CD4-positive, alpha-beta T cell treated with Interferon gamma for 1 hour (primary cell): ENCODE measurements at regions not wholly inside any gene's neighbourhood (a gene's known extent, or its start where the extent isn't known, plus 50 kb on each side); places are given as distances from the start of the nearest gene placed in this dataset.

Source experiments
- DNase-seq: peaks from one replicate; pipeline ENCODE4 v3.0.0-alpha.2; 2020

- DNase-seq = no peak
Observed at GRCh38 chr1:164932580-164932979, 373.6 kb downstream of the PBX1 start.

DNA sequence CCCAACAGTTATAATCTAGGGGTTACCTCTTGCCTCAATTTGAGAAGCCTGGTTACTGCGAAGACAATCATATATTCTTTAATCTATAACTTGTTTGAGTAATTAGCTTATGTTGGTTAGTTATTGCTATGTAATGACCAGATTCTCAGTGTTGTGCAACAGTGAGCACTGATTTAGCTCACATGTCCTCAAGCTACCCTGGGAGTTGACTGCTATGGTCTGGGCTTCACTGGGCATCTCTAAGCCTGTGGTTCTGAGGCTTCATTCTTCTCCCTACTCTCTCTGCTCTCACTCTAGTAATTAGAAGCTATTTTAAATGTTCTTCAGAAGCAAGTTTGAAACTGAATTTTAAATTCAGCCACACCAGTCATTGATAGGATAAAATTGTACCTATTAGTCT, 371.8 kb downstream of the PBX1 start:
- no peak for DNase-seq

DNA sequence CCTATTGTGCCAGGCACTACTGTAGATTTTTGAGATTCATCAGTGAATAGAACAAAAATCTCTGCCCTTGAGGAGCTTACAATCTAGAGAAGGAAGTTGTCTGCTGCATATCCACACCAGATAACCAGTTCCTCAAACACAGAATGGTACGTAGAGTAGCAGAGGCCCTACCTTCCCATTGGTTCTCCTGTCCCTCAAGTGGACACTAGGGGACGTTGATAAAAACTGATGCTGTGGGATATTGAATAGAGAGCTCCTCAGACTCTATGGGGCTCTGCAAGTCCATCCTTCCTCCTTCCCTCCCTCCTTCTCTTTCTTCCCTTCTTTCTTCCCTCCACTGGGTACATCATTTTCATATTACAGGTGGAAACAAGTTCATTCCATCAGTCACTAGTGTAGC, 371.3 kb downstream of the PBX1 start:
- DNase-seq = no peak

DNA sequence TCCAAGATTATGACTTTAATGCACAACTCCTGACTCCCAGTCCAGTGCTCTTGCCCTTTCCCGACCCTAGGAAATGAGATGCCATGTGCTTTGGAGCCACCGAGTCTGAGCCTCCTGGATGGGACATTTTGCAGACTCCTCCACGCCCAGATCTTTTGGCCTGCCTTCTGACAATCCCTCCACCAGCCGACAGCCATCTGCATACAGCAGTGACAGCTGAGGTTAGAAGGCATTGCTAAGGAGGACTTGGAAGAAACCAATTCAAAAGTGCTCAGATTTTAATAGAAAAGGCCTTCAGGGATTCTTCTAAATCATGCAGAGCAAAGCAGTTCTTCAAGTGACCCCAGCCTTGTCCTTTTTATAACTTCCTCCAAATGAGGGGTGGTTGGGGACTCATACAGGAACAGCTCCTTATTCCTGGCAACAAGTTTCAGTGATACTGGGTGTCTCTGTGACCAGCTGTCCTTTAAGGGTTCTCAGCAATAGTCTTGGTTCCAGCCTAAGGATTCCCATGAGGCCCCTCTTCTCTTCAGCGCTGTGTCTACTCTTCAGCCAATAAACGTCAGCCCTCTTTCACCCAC, 369.3 kb downstream of the PBX1 start:
- no peak for DNase-seq

DNA sequence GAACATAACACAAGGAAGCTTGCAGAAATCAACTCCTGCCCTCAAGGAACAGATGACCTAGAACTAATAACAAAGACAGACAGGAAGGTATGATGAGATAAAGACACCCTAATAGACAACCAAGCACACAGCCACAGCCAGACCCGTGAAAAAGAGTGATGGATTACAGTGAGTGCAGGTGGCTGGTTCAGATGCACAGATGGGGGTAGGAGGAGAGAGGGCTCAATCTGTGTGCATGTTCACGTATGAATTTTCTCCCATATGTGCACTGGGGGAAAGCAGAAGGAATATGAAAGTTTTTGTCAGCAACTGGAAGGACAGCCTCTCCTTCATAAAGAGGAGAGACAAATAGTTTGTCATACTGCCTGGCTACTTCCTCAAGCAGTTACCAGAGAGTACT, 367.1 kb downstream of the PBX1 start:
- DNase-seq = no peak

DNA sequence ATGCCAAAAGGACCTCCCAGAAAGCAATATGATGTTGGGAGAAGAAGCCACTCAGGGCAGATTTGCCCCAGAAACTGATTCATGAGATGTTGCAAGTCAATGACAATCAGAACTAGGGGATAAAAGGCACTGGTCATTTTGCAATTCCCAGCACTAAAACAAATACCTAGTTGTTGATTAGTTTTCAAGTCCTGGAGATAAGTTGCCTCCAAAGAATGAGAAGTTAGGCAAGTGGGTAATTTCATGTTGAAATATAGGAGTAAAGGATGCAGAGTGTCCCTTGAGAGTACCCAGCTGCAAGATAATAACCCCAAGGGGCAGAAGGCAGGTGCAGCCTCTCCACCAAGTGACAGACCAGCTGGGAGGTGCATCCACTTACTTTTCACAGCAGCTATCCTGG, 363.6 kb downstream of the PBX1 start:
- no peak for DNase-seq

DNA sequence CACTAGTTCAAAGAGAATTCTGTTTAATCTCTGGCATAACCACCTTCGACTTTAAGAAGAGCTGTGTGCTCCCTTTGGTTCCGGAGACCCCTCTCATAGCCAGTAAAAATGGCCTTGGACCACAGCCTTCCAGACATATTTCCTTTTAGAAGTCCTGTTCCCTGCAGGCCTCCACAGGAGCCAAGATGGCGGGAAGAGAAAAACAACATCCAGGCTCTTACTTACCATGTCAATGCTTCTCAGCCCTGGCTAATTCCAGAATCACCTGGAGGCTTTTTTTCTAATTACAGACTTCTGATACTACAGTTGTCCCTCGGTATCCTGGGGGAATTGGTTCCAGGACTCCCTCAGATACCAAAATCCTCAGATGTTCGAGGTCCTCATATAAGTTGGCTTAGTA, 362.5 kb downstream of the PBX1 start:
- no peak for DNase-seq

- no peak for DNase-seq
Observed at GRCh38 chr1:164918140-164918539, 359.2 kb downstream of the PBX1 start.

GRCh38 chr1:164914208-164914607, 355.2 kb downstream of the PBX1 start:
- DNase-seq = no peak

DNA sequence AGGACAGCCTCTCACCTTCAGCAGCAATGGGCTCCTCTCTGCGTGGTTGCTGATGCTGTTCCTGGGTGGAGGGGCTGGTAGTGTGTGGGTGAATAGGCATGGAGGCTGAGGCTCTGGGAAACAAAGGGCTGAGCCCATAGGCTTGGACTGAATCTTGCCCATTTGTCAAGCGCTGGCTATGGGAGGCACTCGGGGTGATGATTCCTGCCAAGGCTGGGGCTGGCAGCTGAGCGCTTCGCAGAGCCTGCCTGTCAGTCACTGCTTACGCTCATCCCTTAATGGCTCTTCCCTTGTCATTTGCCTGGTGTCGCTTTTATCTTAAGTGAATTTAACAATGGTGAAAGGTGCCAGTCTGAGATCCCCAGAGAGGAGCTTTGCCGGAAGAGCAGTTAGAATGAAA, 353.3 kb downstream of the PBX1 start:
- no peak for DNase-seq

- DNase-seq = no peak
Observed at GRCh38 chr1:164910671-164911070, 351.7 kb downstream of the PBX1 start.

- no peak for DNase-seq
Observed at GRCh38 chr1:164907666-164908065, 348.7 kb downstream of the PBX1 start.

DNA sequence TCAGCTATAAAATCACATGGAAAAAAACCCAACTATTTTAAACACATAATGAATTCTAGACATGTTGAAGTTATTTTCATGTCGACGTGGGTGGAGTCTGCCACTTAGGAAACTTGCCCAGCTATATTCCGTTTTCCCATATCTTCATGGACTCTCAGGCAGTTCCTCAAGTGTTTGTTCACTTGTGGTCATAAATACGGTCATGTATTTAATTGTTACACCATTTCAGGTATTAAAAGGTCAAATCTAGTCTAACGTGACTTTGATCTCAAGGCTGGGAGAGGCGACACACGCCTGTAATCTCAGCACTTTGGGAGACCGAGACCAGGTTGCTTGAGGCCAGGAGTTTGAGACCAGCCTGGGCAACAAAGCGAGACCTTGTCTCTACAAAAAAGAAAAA, 346.9 kb downstream of the PBX1 start:
- no peak for DNase-seq

DNA sequence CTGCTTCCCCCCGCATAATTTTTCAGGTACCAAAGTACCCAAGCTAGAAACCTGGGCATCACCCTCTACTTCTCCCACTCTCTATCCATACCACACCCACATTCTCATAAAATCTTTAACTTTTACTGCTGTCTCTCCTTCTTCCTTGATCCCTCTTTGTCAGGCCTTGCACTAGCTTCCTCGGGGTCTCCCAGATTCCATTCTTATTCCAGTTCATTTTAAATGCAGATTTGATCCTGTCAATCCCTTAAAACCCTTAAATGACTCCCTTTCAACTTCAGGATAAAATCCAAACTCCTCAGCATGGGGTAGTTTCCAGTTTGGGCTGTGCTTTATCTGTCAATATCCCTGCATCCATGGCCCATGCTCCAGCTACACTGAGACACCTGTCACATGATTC, 343.5 kb downstream of the PBX1 start:
- DNase-seq = no peak
